BLaER1 (cell line): ENCODE measurements at regions not wholly inside any gene's neighbourhood (a gene's known extent, or its start where the extent isn't known, plus 50 kb on each side); places are given as distances from the start of the nearest gene placed in this dataset.
A peak's percentile ranks its signal among the peaks of the same experiment; 100 is the strongest.

Experiments
- H3K27ac ChIP-seq: shearing (Covaris generic); formaldehyde crosslinking; 2 replicates; pipeline ENCODE4 v1.8.1; 2022
- H3K27me3 ChIP-seq: shearing (Covaris generic); formaldehyde crosslinking; 2 replicates; pipeline ENCODE4 v1.8.1; 2022
- H3K36me3 ChIP-seq: shearing (Covaris generic); formaldehyde crosslinking; 2 replicates; pipeline ENCODE4 v1.8.1; 2022
- H3K4me1 ChIP-seq: shearing (Covaris generic); formaldehyde crosslinking; 2 replicates; pipeline ENCODE4 v1.8.1; 2022
- H3K4me2 ChIP-seq: shearing (Covaris generic); formaldehyde crosslinking; 2 replicates; pipeline ENCODE4 v1.8.1; 2022
- H3K4me3 ChIP-seq: shearing (Covaris generic); formaldehyde crosslinking; 2 replicates; pipeline ENCODE4 v1.8.1; 2022
- H3K9ac ChIP-seq: shearing (Covaris generic); formaldehyde crosslinking; 2 replicates; pipeline ENCODE4 v1.8.1; 2022
- H3K9me3 ChIP-seq: shearing (Covaris generic); formaldehyde crosslinking; 2 replicates; pipeline ENCODE4 v1.8.1; 2022
- H4K20me1 ChIP-seq: shearing (Covaris generic); formaldehyde crosslinking; 2 replicates; pipeline ENCODE4 v1.8.1; 2022
- Cebpa-rat ChIP-seq: shearing (Covaris generic); IDR thresholded peaks from 2 replicates; pipeline ENCODE4 v1.8.1; 2022

- Histone ChIP-seq H3K9me3 (no peaks in the 10 kb centered on the region), H3K36me3 (no peaks in the 10 kb centered on the region), H3K27ac (no peak overlapping the region), H3K4me2 (no peak overlapping the region), H4K20me1 (no peaks in the 10 kb centered on the region), H3K27me3 (no peaks in the 10 kb centered on the region), H3K9ac (no peak overlapping the region), H3K4me1 (peaks cover 28% of the 10 kb centered on the region), H3K4me3 (no peak overlapping the region)
- TF ChIP-seq Cebpa-rat = no peak
These were observed 164.2 kb downstream of the ALG10 start for GRCh38 chr12:34186492-34186891.

GRCh38 chr12:34188974-34189373 is 166.7 kb downstream of the ALG10 start:
- Histone ChIP-seq H3K4me2 (no peak overlapping the region), H3K36me3 (no peaks in the 10 kb centered on the region), H3K4me1 (peaks cover 28% of the 10 kb centered on the region), H3K27me3 (no peaks in the 10 kb centered on the region), H3K9ac (no peak overlapping the region), H4K20me1 (no peaks in the 10 kb centered on the region), H3K9me3 (no peaks in the 10 kb centered on the region), H3K27ac (no peak overlapping the region), H3K4me3 (no peak overlapping the region)
- TF ChIP-seq Cebpa-rat = no peak

- no peak for TF ChIP-seq Cebpa-rat
- Histone ChIP-seq H3K4me3 (no peak overlapping the region), H3K27me3 (no peaks in the 10 kb centered on the region), H3K4me2 (peak overlapping the region; percentile 81), H3K27ac (peak overlapping the region; percentile 64), H4K20me1 (no peaks in the 10 kb centered on the region), H3K9ac (no peak overlapping the region), H3K4me1 (peaks cover 28% of the 10 kb centered on the region), H3K9me3 (no peaks in the 10 kb centered on the region), H3K36me3 (no peaks in the 10 kb centered on the region)
These were observed 167.8 kb downstream of the ALG10 start for GRCh38 chr12:34190054-34190453.

- H3K27me3 ChIP-seq = no peaks in the 10 kb centered on the region
- TF ChIP-seq Cebpa-rat = no peak
- no peak overlapping the region for H3K9ac ChIP-seq
- H3K36me3 ChIP-seq = no peaks in the 10 kb centered on the region
- no peak overlapping the region for H3K4me3 ChIP-seq
- H3K9me3 ChIP-seq = no peaks in the 10 kb centered on the region
- H4K20me1 ChIP-seq = no peaks in the 10 kb centered on the region
- no peak overlapping the region for H3K27ac ChIP-seq
- H3K4me1 ChIP-seq = peaks cover 1% of the 10 kb centered on the region
- H3K4me2 ChIP-seq = no peak overlapping the region
These were observed 176.6 kb downstream of the ALG10 start for GRCh38 chr12:34198924-34199323.

GRCh38 chr12:34203866-34204620 is 181.7 kb downstream of the ALG10 start:
- Histone ChIP-seq H3K4me1 (peaks cover 19% of the 10 kb centered on the region), H3K4me2 (peak overlapping the region; percentile 62), H3K27me3 (no peaks in the 10 kb centered on the region), H3K9ac (no peak overlapping the region), H4K20me1 (no peaks in the 10 kb centered on the region), H3K27ac (no peak overlapping the region), H3K4me3 (no peak overlapping the region), H3K36me3 (no peaks in the 10 kb centered on the region), H3K9me3 (no peaks in the 10 kb centered on the region)
- TF ChIP-seq Cebpa-rat = no peak

GRCh38 chr12:34204830-34205285 is 182.6 kb downstream of the ALG10 start:
- Histone ChIP-seq H3K27ac (0 out of 2 replicates have a peak overlapping the region, but pooled peaks have one; percentile 13), H3K36me3 (no peaks in the 10 kb centered on the region), H3K27me3 (no peaks in the 10 kb centered on the region), H3K9ac (no peak overlapping the region), H3K4me1 (peaks cover 19% of the 10 kb centered on the region), H3K4me3 (no peak overlapping the region), H3K4me2 (peak overlapping the region; percentile 62), H4K20me1 (no peaks in the 10 kb centered on the region), H3K9me3 (no peaks in the 10 kb centered on the region)
- TF ChIP-seq Cebpa-rat = no peak

GRCh38 chr12:34205401-34205800 is 183.1 kb downstream of the ALG10 start:
- no peaks in the 10 kb centered on the region for H4K20me1 ChIP-seq

GRCh38 chr12:34206061-34206785 is 183.9 kb downstream of the ALG10 start:
- H3K9me3 ChIP-seq = no peaks in the 10 kb centered on the region
- no peaks in the 10 kb centered on the region for H3K36me3 ChIP-seq
- no peaks in the 10 kb centered on the region for H4K20me1 ChIP-seq
- no peak overlapping the region for H3K4me2 ChIP-seq
- no peak overlapping the region for H3K27ac ChIP-seq
- H3K9ac ChIP-seq = no peak overlapping the region
- no peak overlapping the region for H3K4me3 ChIP-seq
- H3K4me1 ChIP-seq = peaks cover 19% of the 10 kb centered on the region
- TF ChIP-seq Cebpa-rat = no peak
- no peaks in the 10 kb centered on the region for H3K27me3 ChIP-seq

More at GRCh38 chr12:34205401-34205800, 183.1 kb downstream of the ALG10 start:
- no peaks in the 10 kb centered on the region for H3K9me3 ChIP-seq
- peaks cover 19% of the 10 kb centered on the region for H3K4me1 ChIP-seq
- no peak overlapping the region for H3K9ac ChIP-seq
- no peaks in the 10 kb centered on the region for H3K27me3 ChIP-seq
- no peak overlapping the region for H3K4me3 ChIP-seq
- no peaks in the 10 kb centered on the region for H3K36me3 ChIP-seq
- 0 out of 2 replicates have a peak overlapping the region, but pooled peaks have one; percentile 13 for H3K27ac ChIP-seq
- H3K4me2 ChIP-seq = peak overlapping the region; percentile 62
- no peak for TF ChIP-seq Cebpa-rat

- H3K9ac ChIP-seq = no peak overlapping the region
- no peaks in the 10 kb centered on the region for H3K9me3 ChIP-seq
- H3K4me1 ChIP-seq = peaks cover 19% of the 10 kb centered on the region
- H3K4me2 ChIP-seq = no peak overlapping the region
- TF ChIP-seq Cebpa-rat = no peak
- no peaks in the 10 kb centered on the region for H3K27me3 ChIP-seq
- no peak overlapping the region for H3K4me3 ChIP-seq
- H3K36me3 ChIP-seq = no peaks in the 10 kb centered on the region
- H4K20me1 ChIP-seq = no peaks in the 10 kb centered on the region
- H3K27ac ChIP-seq = no peak overlapping the region
These were observed 185.6 kb downstream of the ALG10 start for GRCh38 chr12:34207858-34208257.
